Loucy (cell line): ENCODE measurements at regions not wholly inside any gene's neighbourhood (a gene's known extent, or its start where the extent isn't known, plus 50 kb on each side); places are given as distances from the start of the nearest gene placed in this dataset.

Experiments used
- H2AFZ ChIP-seq: fragments of 200-600 bp; sonication (generic); 2 replicates; pipeline ENCODE4 v1.6.0; 2016; ENCODE audit warnings: antibody characterized with exemption, mild to moderate bottlenecking, low read length, moderate library complexity
- H3F3A ChIP-seq: fragments of 200-600 bp; 2 replicates; pipeline ENCODE4 v1.6.0; 2016; ENCODE audit warnings: antibody characterized with exemption, low read depth, mild to moderate bottlenecking
- H3K27me3 ChIP-seq: fragments of 200-600 bp; sonication (generic); 2 replicates; pipeline ENCODE4 v1.6.1; 2014; ENCODE audit warnings: low read length, mild to moderate bottlenecking; ENCODE audit not compliant: insufficient read depth, poor library complexity, severe bottlenecking
- H3K36me3 ChIP-seq: fragments of 200-600 bp; sonication (generic); 2 replicates; pipeline ENCODE4 v1.6.1; 2016; ENCODE audit warnings: low read length; ENCODE audit not compliant: insufficient read depth
- H3K4me1 ChIP-seq: fragments of 200-600 bp; sonication (generic); 2 replicates; pipeline ENCODE4 v1.5.1; 2014; ENCODE audit warnings: low read length, mild to moderate bottlenecking; ENCODE audit not compliant: insufficient read depth, poor library complexity, severe bottlenecking
- H3K4me2 ChIP-seq: fragments of 200-600 bp; sonication (generic); 2 replicates; pipeline ENCODE4 v1.6.0; 2014; ENCODE audit warnings: antibody characterized with exemption, low read length, low read depth, mild to moderate bottlenecking; ENCODE audit not compliant: poor library complexity, severe bottlenecking
- H3K4me3 ChIP-seq: fragments of 200-600 bp; sonication (generic); 2 replicates; pipeline ENCODE4 v1.5.1; 2014; ENCODE audit warnings: low read length, mild to moderate bottlenecking, mixed read lengths; ENCODE audit not compliant: poor library complexity, severe bottlenecking
- H3K79me2 ChIP-seq: fragments of 200-600 bp; sonication (generic); 2 replicates; pipeline ENCODE4 v1.6.1; 2014; ENCODE audit warnings: low read length; ENCODE audit not compliant: insufficient read depth
- H3K9ac ChIP-seq: fragments of 200-600 bp; sonication (generic); 2 replicates; pipeline ENCODE4 v1.6.0; 2014; ENCODE audit warnings: mild to moderate bottlenecking, low read depth, low read length, moderate library complexity; ENCODE audit not compliant: poor library complexity, severe bottlenecking
- H3K9me2 ChIP-seq: fragments of 200-600 bp; sonication (generic); replicated peaks from 2 replicates; pipeline ENCODE4 v1.6.1; 2016; ENCODE audit warnings: low read depth, low read length, mixed read lengths
- H3K9me3 ChIP-seq: fragments of 200-600 bp; sonication (generic); 2 replicates; pipeline ENCODE4 v1.6.1; 2014; ENCODE audit warnings: mild to moderate bottlenecking, antibody characterized with exemption, low read length, low read depth; ENCODE audit not compliant: insufficient read depth
- H4K20me1 ChIP-seq: fragments of 200-600 bp; sonication (generic); 2 replicates; pipeline ENCODE4 v1.6.0; 2014; ENCODE audit warnings: antibody characterized with exemption, low read length, mild to moderate bottlenecking; ENCODE audit not compliant: insufficient read depth, poor library complexity, severe bottlenecking
- EZH2phosphoT487 ChIP-seq: fragments of 200-600 bp; IDR thresholded peaks from 2 replicates; pipeline ENCODE4 v1.6.1; 2018; ENCODE audit warnings: antibody characterized with exemption, mild to moderate bottlenecking, moderate library complexity, borderline replicate concordance
- TF ChIP-seq, protein P1 (sequence below): fragments of 200-600 bp; sonication (generic); conservative IDR thresholded peaks from 2 replicates; pipeline ENCODE4 v1.5.1; 2014; ENCODE audit warnings: mild to moderate bottlenecking, antibody characterized with exemption, low read length

DNA sequence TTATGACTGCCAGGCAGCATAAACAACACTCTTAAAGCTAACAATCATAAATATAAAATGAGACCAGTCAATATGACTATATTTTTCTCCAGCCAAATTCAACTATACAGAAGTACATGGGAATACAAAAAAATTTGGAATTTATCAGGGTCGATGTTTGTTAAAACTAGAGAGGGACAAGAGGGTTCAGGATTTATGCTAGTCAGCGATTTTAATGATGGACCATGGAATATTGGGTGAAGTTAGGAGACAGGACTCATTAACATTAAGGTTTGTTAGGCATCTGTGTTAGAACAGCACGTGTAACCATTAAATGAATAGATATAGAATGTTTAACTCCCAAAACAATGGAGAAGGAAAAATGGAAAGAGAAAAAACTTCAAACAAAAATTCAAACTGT, 146.2 kb downstream of the SEM1 start:
- H3K79me2 ChIP-seq, result no peaks in the 10 kb centered on the region
- H3K9me3 ChIP-seq, result no peaks in the 10 kb centered on the region
- H3K9me2 ChIP-seq, result no peaks in the 10 kb centered on the region
- no peak overlapping the region for H2AFZ ChIP-seq
- H3K27me3 ChIP-seq, result no peaks in the 10 kb centered on the region
- H3K9ac ChIP-seq, result no peak overlapping the region
- no peak overlapping the region for H3K4me3 ChIP-seq
- H4K20me1 ChIP-seq, result no peaks in the 10 kb centered on the region
- no peaks in the 10 kb centered on the region for H3K4me1 ChIP-seq
- no peak overlapping the region for H3K4me2 ChIP-seq
- TF ChIP-seq EZH2phosphoT487, result no peak
- TF ChIP-seq, protein P1, sequence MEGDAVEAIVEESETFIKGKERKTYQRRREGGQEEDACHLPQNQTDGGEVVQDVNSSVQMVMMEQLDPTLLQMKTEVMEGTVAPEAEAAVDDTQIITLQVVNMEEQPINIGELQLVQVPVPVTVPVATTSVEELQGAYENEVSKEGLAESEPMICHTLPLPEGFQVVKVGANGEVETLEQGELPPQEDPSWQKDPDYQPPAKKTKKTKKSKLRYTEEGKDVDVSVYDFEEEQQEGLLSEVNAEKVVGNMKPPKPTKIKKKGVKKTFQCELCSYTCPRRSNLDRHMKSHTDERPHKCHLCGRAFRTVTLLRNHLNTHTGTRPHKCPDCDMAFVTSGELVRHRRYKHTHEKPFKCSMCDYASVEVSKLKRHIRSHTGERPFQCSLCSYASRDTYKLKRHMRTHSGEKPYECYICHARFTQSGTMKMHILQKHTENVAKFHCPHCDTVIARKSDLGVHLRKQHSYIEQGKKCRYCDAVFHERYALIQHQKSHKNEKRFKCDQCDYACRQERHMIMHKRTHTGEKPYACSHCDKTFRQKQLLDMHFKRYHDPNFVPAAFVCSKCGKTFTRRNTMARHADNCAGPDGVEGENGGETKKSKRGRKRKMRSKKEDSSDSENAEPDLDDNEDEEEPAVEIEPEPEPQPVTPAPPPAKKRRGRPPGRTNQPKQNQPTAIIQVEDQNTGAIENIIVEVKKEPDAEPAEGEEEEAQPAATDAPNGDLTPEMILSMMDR, result no peak
- H3K36me3 ChIP-seq, result no peaks in the 10 kb centered on the region
- no peaks in the 10 kb centered on the region for H3F3A ChIP-seq

DNA sequence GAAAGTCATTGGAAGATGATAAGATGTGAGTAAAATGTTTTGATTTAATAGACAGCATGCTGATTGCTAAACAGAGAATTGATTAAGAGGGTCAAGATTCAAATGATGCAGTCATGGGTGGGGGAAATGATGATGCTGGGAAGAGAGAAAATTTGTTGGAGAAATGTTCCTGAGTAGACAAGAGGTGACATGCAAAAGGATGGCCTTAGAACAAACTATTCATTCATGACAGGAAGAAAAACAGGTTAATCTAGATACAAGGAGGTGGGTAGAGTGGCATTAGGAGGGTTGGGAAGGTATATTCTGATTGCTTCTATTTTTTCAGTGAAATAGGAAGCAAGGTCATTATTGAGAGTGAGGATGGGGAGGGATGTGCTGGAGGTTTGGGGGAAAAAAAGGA, 146.7 kb downstream of the SEM1 start:
- TF ChIP-seq, protein P1, result no peak
- no peak for TF ChIP-seq EZH2phosphoT487
- H3F3A ChIP-seq, result no peaks in the 10 kb centered on the region
- no peaks in the 10 kb centered on the region for H3K9me3 ChIP-seq
- H3K36me3 ChIP-seq, result no peaks in the 10 kb centered on the region
- H3K4me3 ChIP-seq, result no peak overlapping the region
- H3K9ac ChIP-seq, result no peak overlapping the region
- H2AFZ ChIP-seq, result no peak overlapping the region
- H3K9me2 ChIP-seq, result no peaks in the 10 kb centered on the region
- no peaks in the 10 kb centered on the region for H3K79me2 ChIP-seq
- no peaks in the 10 kb centered on the region for H3K27me3 ChIP-seq
- no peak overlapping the region for H3K4me2 ChIP-seq
- no peaks in the 10 kb centered on the region for H3K4me1 ChIP-seq
- no peaks in the 10 kb centered on the region for H4K20me1 ChIP-seq

DNA sequence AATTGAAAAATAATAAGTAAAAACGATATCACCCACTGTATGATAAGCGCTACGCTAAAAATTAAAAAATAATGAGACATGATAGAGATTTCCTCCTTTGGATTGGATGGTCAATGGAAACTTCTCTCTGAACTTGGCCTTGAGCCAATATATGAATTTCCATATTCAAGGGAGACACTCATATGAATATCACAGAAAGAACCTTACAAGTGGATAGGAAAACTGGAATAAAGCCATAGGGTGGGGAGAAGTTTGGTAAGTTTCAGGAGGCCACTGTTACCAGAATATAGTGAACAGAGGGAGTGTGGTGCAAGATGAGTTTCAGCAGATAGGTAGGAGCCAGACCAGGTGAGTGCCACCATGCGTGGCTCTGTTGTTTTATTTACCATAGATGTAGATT, 147.2 kb downstream of the SEM1 start:
- no peaks in the 10 kb centered on the region for H3K4me1 ChIP-seq
- H4K20me1 ChIP-seq, result no peaks in the 10 kb centered on the region
- no peaks in the 10 kb centered on the region for H3K79me2 ChIP-seq
- no peak overlapping the region for H3K9ac ChIP-seq
- no peaks in the 10 kb centered on the region for H3K27me3 ChIP-seq
- no peaks in the 10 kb centered on the region for H3F3A ChIP-seq
- TF ChIP-seq, protein P1, result no peak
- no peak for TF ChIP-seq EZH2phosphoT487
- no peak overlapping the region for H3K4me3 ChIP-seq
- no peaks in the 10 kb centered on the region for H3K9me2 ChIP-seq
- no peaks in the 10 kb centered on the region for H3K9me3 ChIP-seq
- no peak overlapping the region for H2AFZ ChIP-seq
- H3K4me2 ChIP-seq, result no peak overlapping the region
- H3K36me3 ChIP-seq, result no peaks in the 10 kb centered on the region
